ENCODE measurements at regions not wholly inside any gene's neighbourhood (a gene's known extent, or its start where the extent isn't known, plus 50 kb on each side); places are given as distances from the start of the nearest gene placed in this dataset.

DNA sequence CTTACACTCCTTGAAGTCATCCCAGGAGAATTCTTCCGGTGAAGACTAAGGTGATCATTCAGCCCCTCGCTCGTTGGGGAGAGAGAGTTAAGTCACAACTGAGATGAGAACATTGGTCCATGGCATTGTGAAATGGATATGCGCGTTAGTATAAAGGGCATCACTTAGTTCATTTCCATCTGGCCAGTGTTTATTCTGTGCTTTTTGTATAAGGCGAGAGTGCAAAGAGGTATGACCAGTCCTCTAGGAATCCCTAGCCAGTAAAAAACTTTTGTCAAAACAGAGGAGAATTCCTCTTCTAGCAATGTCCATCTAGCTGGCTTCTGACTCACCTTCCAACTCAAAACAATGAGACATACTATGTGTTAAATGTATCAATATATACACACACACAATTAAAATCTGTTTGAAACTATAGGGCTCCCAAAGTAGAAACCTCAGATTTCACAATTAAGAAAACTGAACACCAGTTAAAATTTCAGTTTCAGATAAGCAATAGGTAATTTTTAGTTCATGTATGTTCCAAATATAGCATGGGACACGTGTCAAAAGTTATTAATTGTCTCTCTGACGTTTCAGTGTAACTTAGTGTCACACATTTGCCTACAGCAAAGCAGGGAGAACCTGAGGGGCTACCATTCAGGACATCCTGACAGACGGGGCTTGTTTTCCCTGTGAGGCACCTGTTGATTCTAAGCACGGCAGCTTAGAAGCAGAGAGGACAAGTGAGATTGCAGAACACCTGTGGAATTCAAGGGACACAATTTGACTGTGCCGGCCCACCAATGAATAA is 158.9 kb downstream of the KLF6 start:
- no peak for DNase-seq (ENCODE audit: low read depth in 2 of 2)

DNA sequence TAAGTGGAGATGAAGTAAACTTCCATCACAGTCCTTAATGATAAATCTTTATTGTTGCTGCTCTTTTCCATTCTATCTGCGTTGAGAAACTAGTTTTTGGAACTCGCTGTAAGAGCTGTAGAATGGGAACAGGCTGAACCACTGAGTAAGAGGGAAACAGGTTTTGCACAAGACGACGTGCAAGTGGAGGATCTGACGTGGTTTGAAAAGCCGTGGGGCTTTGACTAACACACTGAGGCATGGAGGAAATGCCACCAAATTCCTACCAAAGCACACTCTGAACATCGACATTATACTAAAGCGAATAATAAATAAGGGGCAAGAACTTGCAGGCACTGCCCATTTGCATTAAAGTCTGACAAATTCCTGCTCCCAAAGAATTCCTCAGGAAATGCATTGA is 160.6 kb downstream of the KLF6 start:
- no peak for DNase-seq (ENCODE audit: low read depth in 2 of 2)

DNA sequence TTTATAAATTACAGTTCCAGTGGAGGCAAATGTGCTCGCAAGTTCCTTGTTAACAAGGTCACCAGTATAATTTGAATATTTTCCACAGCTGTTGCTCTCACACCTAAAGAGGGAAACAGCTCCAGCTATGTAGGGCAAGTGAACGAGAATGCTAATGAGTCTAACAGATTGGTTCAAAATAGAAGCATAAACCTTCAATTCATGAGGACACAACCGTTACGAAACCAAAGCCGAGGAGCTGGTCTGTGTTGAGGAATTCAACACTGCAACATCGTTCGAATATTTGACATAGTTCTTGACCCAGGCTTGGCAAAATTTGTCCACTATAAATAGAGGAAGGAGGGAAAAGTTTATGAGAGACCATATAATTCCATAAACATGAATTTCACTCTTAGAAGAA is 161.3 kb downstream of the KLF6 start:
- DNase-seq (ENCODE audit: low read depth in 2 of 2), result no peak

DNA sequence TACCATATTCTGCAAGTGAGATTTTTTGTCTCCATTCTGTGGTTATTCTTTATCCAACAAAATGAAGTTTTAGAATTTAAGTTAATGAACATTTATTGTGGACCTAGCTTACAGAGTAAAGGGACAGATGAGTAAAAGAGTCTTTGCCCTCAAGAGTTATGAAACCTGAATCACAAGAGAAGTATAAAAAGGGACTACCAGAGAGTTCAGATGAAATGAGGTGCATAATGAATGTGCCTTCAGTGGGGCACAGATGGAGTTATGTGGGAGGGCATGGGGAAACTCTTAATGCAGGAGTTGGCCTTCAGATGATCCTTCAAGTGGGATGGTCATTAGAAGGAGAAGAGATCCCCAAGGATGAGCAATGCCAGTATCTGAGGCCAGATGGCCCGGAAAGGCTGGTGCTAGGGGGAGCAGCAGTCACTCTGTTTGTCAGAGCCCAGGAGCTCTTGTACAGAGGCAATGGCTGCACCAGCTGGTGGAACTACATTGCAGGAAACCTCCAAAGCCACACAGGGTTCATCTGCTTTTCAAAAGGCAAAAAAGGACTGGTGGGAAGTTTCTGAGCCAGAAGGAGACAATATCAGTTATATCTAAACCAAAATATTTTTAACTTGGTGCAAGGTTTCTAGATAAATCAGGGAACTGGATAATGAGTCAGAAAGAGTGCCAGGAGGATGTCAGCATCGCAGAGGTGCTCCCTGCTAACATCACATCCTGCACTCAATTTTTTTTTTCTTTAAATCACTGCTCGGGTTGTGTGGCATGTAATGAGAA is 162.0 kb downstream of the KLF6 start:
- peak in 1 of 2 donors; percentile 20 for DNase-seq (ENCODE audit: low read depth in 2 of 2)

DNA sequence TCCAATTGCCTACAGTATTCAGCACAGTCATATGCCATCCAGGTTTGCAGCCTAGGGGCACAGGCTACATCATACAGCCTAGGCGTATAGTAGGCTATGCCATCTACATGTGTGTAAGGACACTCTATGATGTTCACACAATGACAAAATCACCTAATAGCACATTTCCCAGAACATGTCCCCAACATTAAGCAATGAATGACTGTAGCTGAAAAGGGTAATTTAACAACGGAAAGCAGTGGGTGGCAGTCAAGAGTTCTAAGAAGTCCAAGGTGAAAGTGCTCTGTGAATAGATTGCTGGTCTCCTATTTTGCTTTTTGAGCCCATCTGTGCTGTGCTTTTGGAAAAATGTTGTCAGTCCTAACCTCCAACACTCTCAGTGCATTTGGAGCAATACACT is 162.6 kb downstream of the KLF6 start:
- DNase-seq (ENCODE audit: low read depth in 2 of 2), result no peak

DNA sequence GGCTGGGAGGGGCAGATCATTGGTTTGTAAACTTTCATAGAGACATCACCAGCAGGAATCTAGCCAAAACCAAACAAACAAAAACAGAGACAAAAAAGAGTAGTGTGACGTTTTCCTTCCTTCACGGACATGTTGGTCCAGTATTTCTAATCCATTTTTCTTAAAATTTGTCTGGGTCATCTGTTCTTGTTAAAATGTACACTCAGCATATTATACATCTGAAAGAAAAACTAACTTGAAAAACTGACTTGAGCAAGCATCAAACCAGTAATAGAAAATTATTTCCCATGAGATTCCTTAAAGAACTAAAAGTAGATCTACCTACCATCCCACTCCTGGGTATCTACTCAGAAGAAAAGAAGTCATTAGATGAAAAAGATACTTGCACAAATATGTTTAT is 164.2 kb downstream of the KLF6 start:
- DNase-seq (ENCODE audit: low read depth in 2 of 2), result no peak

DNA sequence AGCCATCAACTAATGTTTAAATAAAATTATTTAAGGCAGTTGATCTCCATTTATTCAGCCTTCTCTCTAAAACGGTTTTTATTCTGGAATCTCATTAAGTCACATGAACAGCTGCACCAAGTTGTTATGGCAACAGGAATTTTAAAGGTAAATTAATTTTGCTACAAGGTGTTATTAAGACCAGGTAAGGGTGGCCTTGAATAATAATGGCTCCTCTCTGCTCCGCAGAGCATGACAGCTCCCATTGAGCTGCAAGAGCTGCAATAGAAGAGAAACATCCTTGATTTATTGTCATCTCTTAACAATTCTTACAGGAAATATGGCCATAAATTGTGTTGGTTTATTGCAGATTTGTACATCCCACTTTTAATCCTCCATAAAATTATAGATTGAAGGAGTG is 165.8 kb downstream of the KLF6 start:
- no peak for DNase-seq (ENCODE audit: low read depth in 2 of 2)

DNA sequence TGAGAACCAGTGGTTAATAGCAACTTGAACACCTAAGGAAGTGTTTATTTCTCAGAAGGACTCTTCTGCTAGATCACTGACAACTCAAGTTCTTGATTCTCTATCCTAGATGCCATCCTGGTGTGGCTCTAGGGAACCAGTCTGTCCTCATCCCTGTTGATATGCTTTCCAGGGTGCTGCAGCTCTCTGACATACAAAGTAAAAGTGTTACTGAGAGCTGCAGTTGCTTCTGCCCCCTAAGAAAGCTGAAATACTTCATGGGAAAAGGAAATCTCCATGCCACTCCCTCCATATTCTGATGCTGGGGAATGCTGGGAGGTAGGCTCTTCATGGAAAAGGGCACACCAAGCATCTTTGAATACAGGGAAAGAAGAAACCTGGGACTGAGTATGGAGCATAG is 168.1 kb downstream of the KLF6 start:
- DNase-seq (ENCODE audit: low read depth in 2 of 2), result no peak

DNA sequence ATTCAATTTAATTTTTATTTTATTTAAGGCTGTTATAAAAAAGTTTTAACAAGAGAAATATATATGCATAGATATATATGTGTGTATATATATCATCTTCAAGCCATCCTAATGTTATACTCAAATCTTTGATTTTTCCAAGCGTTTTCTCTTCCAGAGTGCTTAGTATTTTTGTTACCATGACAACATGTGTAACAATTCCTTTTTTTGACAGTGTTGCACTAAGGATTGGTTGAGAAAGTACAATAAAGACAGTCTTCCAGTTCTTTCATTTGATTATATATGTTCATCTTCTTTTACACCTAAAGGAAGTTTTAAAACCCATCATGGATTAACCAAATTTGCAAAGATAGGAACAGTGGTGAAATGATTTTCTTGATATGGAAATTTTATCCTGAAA is 171.7 kb downstream of the KLF6 start:
- DNase-seq (ENCODE audit: low read depth in 2 of 2), result no peak

DNA sequence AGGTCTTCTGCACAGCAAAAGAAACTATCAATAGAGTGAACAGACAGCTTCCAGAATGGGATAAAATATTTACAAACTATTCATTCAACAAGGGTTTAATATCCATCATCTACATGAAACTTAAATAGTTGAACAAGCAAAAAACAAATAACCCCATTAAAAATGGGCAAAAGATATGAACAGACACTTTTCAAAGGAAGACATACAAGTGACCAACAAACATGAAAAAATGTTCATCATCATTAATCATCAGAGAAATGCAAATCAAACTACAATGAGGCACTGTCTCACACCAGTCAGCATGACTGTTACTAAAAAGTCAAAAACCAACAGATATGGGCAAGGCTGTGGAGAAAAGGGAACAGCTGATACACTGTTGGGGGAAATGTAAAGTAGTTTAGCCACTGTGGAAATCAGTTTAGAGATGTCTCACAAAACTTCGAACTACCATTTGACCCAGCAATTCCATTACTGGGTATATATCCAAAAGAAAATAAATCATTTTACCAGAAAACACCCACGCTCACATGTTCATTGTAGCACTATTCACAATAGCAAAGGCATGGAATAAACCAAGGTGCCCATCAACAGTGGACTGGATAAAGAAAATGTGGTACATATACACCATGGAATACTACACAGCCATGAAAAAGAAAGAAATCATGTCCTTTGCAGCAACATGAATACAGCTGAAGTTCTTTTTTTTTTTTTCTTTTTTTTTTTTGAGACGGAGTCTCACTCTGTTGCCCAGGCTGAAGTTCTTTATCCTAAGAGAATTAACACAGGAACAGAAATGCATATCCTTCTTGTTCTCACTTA is 172.6 kb downstream of the KLF6 start:
- no peak for DNase-seq (ENCODE audit: low read depth in 2 of 2)

DNA sequence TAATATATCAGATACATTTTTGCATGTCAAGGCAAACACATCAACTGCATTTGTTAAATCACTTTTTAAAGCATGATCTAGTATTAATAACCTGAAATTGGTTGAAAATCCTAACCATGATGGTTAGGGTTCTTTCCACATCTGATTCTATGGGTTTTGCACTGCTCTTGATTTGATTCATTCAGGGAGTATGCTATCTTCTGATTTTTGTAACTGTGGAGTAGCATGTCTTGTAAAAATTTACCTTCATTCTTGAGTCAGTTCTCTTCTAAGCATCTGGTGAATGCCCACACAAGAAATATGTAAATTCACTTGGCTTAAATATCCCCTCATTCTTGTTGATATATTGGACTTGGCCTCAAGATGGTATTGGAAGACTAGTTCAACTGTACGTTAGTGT is 178.7 kb downstream of the KLF6 start:
- DNase-seq (ENCODE audit: low read depth in 2 of 2), result no peak

DNA sequence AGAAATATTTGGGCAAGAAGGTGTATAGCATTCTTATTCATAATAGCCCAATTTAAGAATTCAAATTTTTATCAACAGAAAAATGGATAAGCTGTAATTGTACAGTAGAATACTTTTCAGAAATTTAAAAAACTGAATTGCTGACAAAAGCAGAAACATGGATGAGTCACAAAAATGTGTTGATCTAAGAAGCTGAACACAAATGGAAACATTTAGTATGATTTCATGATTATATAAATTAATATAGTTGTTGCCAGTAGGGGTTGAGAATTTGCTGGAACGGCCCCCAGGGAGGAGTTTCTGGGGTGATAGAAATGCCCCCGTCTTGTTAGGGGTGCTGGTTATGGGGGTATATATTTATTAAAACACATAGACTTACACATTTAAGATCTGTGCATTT is 179.1 kb downstream of the KLF6 start:
- DNase-seq (ENCODE audit: low read depth in 2 of 2), result no peak

DNA sequence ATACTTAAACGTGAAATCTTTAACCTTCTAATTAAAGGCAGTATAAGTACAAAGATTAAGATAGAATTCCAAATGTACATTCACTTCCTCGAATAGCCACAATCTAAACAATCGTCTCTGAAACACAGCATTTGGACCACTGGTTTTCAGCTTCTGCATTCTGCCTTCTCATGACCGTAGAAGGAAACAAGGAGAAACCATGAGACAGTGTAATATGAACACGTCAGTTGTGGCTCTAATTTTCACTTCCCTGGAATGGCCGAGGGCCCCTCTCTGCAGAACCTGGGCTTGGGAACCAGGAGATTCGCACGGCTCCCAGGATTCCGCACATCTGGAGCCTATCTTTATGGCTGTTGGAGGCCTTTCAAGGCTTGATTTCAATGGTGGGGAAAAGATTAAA is 189.3 kb downstream of the KLF6 start:
- DNase-seq (ENCODE audit: low read depth in 2 of 2), result no peak

DNA sequence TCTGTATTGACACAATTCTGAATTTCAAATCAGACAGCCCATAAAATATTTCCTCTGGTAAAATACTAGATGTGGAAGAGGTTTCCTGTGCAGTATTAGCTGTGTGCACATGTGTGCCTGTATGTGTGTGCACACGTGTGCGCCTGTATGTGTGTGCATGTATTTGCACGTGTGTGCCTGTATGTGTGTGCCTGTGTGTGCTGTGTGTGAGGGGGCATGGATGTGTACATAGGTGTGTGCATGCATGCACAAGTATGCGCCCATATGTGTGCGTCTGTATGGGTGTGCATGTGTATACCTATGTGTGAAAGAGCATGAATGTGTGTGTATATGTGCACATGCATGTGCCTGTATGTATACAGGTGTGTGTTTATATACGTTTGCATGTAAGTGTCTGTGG is 191.4 kb downstream of the KLF6 start:
- DNase-seq (ENCODE audit: low read depth in 2 of 2), result no peak

DNA sequence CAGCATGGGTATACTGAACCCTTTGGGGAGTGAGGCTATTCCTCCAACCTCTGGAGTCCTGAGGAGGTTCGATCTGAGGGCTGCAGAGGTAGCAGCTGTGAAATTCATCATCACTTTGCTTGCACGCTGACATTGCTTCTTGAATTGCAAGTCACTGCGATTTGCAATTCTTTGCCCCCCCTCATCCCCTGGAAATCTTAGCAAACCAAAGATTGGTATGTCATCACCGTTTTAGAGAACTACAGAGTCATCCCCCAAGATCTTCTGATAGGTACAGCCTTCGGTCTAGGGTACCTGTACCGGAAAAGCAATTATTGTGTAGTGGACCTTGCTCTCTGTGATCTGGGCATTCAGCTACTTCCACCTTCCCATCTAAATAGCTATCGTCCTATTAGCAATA is 192.6 kb downstream of the KLF6 start:
- no peak for DNase-seq (ENCODE audit: low read depth in 2 of 2)

DNA sequence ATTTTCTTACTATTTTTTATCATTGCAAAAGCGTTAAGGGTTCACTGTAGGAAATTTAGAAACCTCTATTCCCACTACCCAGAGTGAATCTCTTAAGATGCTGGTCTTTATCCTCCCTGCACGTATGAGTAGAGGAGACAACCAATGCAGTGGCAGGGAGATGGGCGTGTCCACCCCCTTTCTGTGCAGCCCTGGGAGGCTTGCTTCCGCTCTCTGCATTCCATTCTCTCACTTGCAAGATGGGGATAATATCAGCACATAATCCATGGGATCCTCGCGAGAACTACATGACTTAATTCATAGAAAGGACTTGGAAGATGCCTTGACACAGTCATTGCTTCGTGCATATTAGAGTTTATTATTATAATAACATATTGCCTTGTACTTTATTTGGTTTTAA is 196.2 kb downstream of the KLF6 start:
- no peak for DNase-seq (ENCODE audit: low read depth in 2 of 2)

DNA sequence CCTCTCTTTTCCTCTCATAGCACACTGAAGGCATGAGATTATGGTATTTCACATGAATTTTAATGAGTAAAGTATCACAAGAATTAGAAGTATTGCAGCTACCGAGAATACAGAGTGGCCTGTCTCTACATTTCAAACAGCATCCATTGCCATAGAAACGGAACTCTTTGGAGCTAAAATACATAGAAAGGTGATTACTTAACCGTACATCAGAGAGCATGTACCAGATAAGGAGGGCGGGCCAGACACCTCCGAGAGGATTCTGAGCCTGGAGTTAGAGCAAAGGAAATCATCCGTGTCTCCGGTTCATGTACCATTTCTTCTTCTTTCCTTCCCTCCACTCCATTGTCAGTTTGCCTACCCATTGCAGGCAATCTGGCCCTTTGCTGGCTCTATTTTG is 196.7 kb downstream of the KLF6 start:
- DNase-seq (ENCODE audit: low read depth in 2 of 2), result no peak

DNA sequence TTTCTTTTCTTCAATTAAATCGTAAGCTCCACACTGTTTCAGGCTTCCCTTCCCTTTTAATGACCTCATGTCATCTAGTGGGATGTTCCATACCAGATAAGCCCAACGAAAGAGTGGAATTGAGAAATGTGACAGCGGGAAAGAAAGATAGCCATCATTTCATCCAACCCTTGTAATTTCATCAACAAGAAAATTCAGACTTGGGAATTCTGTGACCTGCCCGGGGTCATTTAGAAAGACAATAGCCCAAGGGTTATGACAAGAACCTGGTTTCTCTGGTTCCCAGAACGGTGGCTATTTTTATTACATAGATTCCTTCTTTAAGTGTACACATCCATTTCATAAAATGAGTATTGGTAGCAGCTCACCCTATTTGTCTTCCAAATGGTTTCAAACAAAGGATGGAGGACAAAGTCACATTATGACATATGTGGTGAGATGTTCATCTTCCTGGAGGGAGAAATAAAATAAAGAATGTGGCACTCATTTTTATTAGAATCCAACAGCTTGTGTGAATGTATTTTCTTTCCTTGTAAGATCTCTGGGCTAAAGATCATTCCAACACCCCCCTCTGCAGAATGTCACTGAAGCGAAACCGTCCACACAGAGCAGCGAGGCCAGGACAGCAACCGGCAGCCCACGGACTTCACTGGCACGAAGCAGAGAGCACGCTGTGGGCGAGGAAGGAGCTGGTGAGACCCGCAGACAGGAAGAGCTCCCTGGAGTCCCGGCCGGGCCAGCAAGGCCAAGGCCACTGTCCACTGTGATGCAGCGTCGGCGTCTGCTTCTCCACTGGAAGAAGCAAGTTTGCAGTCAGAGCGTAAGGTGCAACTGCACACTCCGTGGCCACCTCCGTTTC is 199.9 kb downstream of the KLF6 start:
- DNase-seq (ENCODE audit: low read depth in 2 of 2), result no peak

DNA sequence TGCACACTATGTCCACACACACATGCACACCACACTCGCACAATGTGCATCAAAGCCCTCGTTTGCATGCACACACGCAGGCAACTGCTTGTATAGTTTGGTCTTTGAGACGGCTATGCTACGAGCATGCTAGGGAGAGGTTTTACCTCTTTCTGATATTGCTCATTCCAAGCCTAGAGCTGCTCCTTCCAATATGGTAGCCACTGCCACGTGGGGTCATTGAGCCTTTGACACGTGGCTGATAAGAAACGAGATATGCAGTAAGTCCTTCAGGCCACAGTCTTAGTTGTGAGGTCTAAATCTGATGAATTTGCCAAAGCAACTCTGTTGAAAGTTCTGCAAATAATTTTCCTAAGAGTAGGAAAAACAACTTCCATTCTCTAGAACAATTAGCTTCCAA is 204.4 kb downstream of the KLF6 start:
- DNase-seq (ENCODE audit: low read depth in 2 of 2), result no peak

DNA sequence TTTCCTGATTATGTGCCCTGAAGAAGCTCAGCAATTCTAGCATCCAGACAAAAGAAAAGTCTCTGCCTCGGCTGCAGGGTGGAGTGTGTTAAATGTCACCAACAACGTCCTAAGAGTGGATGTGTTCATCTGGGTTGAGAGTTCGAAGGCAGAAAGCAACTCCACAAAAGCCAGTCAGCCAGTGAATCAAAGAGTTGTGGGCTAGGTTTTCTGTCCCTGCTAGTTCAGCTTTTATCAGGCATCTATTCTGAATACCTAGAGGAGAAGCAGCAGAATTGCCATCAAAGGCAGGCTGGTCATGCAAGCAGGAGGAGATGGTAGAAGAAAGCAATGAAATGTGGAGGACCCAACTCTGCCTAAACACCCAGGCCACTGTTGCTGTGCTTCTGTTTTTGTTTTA is 205.2 kb downstream of the KLF6 start:
- DNase-seq (ENCODE audit: low read depth in 2 of 2), result no peak

DNA sequence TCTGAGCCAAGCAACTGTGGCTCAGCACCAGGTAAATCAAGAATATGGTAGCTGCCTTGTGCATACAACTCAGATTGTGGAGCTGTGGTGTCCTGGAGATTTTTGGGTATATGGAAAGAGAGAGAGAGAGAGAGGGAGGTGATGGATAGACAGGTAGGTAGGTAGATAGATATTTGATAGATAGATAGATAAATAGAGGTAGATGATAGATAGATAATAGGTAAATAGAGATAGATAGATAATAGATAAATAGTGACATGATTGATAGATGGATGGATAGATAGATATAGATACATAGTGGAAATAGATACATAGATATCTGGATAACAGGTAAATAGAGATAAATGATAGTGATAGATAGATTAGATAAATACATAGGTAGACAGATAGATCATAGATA is 206.3 kb downstream of the KLF6 start:
- DNase-seq (ENCODE audit: low read depth in 2 of 2), result no peak

DNA sequence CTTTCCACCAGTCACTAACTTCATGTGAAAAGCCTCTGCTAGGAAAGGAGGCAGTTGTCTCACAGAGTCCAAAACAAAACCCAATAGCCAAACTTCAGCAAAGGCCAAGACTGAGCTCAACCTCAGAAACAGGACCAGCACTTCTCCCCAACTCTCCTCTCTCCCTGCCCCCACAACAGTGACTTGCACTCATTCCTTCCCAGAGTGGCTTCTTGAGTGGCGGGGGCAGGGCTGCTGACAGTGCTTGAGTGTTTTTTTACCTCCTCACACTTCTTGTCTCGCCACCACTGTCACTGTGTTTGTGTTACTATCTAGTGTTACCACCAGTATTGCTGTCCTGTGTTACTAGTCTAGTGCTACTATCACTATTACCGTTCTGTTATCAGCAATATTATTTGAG is 206.8 kb downstream of the KLF6 start:
- no peak for DNase-seq (ENCODE audit: low read depth in 2 of 2)
